Epithelial cell of esophagus (primary cell): ENCODE measurements at regions not wholly inside any gene's neighbourhood (a gene's known extent, or its start where the extent isn't known, plus 50 kb on each side); places are given as distances from the start of the nearest gene placed in this dataset.
A peak's percentile ranks its signal among the peaks of the same experiment; 100 is the strongest.

ENCODE experiments used
- DNase-seq: peaks from one replicate; pipeline ENCODE4 v3.0.0; 2010; ENCODE audit warnings: low read depth
- H3K4me3 ChIP-seq: 2 replicates; pipeline ENCODE4 v1.5.1; 2011; ENCODE audit warnings: mild to moderate bottlenecking, low read length, control low read depth
- CTCF ChIP-seq: IDR thresholded peaks from 2 replicates; pipeline ENCODE4 v1.5.1; 2011; ENCODE audit warnings: low read depth, mild to moderate bottlenecking, low read length, control low read depth, inconsistent platforms; ENCODE audit not compliant: insufficient read depth; ENCODE audit errors: missing control alignments

GRCh38 chrX:6849716-6850414 is 297.6 kb upstream of the STS start:
- TF ChIP-seq CTCF, result no peak
- DNase-seq, result peak; percentile 0
- H3K4me3 ChIP-seq, result no peak overlapping the region

GRCh38 chrX:6832619-6833018 is 297.7 kb upstream of the VCX3A start:
- no peak for DNase-seq
- no peak overlapping the region for H3K4me3 ChIP-seq
- TF ChIP-seq CTCF, result no peak

- TF ChIP-seq CTCF, result no peak
Measured at GRCh38 chrX:6826856-6827255, 291.9 kb upstream of the VCX3A start.

GRCh38 chrX:6821730-6822129 is 286.8 kb upstream of the VCX3A start:
- DNase-seq, result no peak
- H3K4me3 ChIP-seq, result no peak overlapping the region
- no peak for TF ChIP-seq CTCF

More at GRCh38 chrX:6826856-6827255, 291.9 kb upstream of the VCX3A start:
- DNase-seq, result no peak
- H3K4me3 ChIP-seq, result no peak overlapping the region

GRCh38 chrX:6813836-6814370 is 279.0 kb upstream of the VCX3A start:
- no peak overlapping the region for H3K4me3 ChIP-seq
- no peak for DNase-seq
- no peak for TF ChIP-seq CTCF

- no peak for TF ChIP-seq CTCF
- no peak for DNase-seq
- H3K4me3 ChIP-seq, result no peak overlapping the region
Measured at GRCh38 chrX:6812087-6812486, 277.2 kb upstream of the VCX3A start.

- no peak for DNase-seq
- TF ChIP-seq CTCF, result no peak
- H3K4me3 ChIP-seq, result no peak overlapping the region
Measured at GRCh38 chrX:6810776-6811175, 275.9 kb upstream of the VCX3A start.
